HG03442 (cell line): ENCODE measurements at regions not wholly inside any gene's neighbourhood (a gene's known extent, or its start where the extent isn't known, plus 50 kb on each side); places are given as distances from the start of the nearest gene placed in this dataset.
"Not testable (repeated sequence)": the region's sequence is repeated elsewhere in the genome, so short reads cannot be mapped to it uniquely, and the experiment has no call there.

Experiments
- ATAC-seq: cut with Tn5 transposase; IDR thresholded peaks from one replicate; pipeline ENCODE4 v1.9.1; 2021; ENCODE audit warnings: mild to moderate bottlenecking, moderate library complexity; ENCODE audit not compliant: unreplicated experiment

DNA sequence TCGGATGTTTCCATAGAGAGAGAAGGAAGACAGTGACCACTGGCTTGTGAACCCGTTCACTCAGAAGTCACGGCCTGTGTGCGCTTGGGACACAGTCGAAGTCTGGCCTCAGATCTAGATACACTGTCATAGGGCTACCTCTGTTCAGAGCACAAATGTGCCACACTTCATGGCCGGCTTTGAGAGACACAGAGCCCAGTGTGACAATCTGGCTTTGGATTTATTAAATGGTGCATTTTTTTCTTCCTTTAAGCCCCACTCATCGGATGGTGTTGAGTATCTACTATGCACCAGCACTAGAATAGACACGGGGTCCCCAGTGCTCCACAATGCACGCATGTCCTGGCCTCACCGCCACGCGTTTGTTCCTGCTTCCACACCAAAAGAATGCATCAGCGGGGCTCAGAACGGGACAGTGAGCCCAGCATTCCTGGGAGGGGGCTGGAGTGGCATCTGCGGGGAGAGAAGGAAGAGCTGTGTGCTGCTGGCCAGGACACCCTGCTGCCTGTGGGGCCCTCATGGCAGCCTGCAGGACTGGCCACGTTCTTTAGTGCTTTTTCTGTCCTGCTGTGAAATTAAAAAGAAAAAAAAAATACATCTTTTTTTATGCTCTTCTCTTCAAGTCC is 738.9 kb upstream of the SALL3 start:
- ATAC-seq = no peak

DNA sequence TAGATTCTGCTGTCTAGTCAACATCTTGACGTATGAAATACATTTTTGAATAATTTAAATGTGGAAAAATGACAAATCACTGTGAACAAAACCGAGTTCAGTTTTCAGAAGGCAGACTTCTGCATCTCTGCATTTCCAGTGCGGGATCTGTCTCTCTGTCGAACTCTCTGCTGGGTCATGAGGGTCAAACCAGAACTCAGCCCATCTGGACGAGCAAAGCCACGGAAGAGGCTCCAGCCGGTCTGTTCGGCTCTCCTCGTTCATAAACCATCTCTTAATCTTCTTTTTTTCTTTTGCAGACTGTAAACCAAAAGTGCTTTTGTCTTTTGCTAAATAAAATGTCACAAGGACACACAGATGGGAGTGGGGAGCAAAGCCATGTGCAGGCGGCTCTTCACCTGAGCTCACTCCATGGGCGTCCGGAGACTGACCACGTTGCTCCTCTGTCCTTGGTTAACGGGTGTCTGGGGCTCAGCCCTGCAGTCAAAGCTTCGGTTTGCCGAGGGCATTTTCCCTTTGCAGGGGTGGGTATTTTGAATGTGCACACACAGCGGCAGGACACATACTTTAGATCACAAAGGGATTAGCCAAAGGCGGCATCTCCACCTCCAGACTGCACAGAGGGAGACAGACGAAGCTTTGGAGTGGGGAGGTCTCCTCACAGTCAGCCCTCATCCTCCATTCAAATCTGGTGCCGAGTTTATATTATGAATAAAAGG is 737.9 kb upstream of the SALL3 start:
- ATAC-seq = no peak

DNA sequence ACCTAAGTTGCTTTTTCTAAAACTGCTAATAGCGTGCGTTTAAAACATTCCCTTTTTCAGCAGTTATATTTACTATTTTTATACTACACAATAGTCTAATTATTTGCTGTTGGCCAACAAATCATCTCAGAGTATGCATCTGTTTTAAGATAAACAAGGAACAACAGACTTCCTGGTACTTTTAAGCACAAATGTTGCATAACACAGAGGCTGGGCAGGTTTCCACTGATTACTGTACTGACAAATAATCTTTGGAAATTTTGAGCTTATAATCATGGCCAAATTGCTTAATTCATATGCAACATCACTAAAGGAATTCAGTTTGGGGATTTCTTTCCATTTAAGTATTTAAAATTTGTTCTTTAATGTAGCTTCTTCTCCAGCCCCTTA is 737.4 kb upstream of the SALL3 start:
- no peak for ATAC-seq

DNA sequence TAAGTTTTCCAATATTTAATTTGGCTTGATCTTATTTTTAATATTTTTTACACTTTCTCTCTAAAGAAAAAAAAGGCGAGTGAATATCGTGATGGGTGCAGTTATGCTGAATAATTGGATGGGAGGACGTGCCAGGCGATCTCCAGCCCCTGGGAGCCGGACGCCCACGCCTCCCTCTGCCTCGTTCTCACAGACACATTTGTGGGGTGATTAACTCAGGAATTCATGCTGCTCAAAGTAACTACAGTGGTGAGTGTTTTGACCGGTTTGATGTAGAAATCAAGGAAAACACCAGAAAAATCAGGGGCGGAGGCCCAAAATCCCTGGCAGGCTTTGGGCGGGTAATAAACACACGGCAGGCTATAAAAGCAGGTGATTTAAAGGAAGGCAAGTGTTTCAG is 736.8 kb upstream of the SALL3 start:
- ATAC-seq = no peak

DNA sequence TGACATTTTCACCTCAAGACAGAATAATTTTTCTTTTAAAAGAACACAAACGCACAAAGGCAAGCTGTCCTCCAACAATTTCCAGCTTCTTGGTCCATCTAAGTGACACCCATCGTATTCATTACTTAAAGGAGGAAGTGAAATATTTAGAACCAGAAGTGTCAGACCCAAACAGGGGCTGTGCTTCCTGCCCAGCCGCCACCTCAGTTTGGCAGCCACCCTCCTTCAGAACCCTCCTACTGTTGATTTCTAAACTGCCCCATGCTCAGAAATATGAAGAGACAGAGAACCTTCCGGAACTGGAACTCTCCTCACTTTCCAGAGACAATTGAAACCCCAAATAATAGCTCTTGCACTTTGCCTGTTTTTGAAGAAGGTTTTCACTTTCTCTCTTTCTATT is 734.8 kb upstream of the SALL3 start:
- ATAC-seq = no peak

DNA sequence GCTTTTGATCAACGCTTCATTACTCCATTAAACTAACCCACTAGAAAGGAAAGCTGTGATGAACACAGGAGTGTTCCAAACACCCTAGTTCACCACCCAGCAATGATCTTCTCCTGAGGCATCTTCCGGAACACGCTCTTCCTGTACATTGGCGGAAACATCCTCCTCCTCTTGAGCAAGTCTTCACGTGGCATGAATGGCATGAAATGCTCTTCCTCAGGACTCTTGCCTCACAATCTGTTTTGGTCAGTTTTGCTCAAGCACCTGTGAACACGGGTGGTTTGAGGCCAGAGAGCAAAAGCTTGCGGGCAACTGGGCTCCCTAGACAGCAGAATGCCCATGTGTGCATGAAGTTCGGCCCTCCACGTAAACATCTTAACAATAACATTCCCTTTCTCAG is 734.2 kb upstream of the SALL3 start:
- no peak for ATAC-seq

DNA sequence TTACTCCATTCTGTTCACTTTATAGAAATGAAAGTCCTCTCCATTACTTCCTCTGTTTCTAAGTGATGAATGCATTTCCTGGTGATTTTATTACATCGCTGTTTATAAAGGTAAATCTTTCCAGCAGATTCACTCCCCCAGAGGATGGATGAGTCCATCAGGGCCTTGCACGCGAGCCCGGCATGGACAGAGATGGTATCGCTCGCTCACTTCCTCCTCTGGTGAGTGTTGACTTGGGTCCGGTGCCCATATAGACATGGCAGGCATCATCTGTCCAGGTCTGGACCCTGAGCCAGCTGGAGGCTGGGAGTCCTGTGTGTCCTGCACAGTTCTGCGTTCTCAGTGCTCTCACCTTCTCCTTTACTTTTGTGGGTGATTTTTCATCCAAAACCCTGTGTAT is 733.6 kb upstream of the SALL3 start:
- ATAC-seq = no peak

DNA sequence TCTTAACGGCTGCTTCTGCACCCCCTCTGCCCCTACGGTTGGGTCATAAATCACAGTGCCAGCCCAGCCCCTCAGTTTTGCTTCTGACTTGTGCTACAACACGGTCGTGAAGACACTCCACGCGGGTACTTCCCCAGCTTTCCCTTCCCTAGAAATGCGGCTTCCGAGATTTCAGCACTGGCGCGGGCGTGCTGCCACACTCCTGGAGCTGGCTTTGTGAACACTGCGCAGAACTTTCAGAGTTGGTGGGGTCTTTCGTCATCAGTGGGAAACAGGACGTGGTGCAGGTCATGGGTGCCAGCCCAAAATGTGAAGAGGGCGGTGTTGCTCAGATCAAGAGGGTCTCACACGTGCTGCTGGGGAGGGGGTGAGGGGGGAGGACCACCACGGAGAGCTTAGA is 733.0 kb upstream of the SALL3 start:
- no peak for ATAC-seq

DNA sequence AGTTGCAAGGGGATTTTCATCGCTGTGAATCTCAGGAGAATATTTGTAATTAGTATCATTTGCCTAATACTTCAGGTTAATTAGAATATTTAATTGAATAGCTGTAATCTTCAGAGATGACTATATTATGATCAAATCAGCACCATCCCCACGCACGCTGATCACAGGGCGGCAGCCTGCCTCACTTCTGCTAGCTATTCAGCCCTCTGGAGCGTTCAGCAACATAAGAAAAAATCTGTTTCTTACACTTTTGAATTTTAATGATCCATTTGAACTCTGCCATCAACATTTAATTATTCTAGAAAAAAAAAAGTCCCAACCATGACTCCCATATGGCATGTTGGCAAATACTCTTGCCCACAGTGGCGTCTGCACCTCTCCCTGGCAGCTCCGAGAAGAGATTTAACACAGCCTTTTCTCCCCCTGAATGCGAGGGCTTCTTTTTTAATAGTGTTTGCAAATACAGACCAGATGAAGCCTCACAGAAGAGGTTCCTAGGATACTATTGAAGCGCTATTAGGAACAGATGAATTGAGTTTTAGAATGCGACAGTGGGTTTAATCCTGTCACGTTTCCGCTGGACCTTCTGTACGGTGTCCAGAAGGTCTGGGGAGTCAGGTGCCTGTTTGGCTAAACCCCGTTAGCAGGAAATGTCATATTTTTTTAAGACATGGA is 731.9 kb upstream of the SALL3 start:
- ATAC-seq = no peak

DNA sequence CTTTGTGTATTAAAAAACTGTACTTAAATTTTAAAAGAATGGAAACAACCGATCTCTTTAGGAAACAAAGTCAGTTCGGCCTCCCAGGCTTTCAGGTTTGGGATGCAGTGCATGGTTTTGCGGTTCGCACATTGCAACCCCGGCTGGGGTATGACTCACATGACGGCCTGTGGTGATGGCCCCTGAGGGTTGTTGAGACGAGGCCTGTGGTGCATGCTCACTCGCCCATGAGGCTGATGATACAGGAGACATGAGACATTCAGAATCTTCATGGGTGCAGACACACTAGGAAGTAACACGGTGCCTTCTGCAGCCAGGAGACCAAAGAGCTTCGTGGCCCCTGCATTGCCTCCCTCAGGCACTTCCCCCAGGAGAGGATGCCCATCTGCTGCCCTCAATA is 724.6 kb upstream of the SALL3 start:
- no peak for ATAC-seq

DNA sequence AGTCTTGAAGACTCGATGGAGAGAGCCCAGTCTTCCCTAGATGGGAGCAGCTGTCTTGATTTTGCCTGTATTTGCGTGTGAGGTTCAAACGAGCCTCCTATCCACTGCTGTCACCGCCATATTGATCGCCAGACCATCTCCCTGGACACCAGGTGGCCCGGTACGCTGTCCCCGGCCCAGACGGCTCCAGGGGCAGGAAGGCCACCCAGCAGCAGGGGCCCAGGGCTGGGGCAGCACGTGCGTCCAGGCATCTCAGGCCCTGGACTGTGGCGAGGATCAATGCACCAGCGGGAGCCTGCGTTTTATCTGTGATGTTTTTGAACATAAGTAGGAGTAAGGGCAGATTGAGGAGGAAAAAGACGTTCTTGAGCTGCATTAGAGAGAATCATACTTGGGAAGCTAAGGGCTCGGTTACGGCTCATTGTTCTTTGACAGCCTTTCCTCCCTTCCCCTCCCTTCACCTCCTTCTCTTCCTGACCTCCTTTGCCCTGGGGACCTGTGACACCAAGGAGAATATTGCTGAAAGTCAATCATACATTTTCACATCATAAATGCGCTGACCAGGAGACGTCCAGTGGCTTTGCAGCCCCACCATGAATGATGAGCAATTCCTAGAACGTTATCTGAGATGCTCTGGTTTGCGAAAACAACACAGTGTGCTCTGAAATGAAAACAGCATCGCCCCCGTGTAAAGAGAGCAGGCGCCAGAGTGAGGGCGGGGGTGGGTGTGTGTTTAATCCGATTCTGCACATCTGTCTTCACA is 711.2 kb upstream of the SALL3 start:
- no peak for ATAC-seq

DNA sequence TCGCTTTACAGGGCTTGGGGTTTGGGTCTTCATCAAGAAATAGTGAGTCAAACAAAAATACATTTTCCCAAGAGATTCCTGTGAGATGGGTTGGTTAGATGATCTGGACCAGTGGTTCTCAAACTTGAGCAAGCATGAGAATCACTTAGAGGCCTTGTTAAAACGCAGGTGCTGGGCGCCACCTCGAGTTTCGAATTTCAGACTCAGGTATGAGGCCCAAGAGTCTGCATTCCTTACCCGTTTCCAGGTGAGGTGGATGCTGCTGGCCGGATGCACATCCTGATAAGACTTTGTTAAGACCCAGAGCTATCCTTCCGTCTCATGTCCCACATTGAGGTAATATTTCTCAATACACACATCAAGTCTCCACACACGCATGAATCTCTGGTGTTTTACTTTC is 707.8 kb upstream of the SALL3 start:
- no peak for ATAC-seq

DNA sequence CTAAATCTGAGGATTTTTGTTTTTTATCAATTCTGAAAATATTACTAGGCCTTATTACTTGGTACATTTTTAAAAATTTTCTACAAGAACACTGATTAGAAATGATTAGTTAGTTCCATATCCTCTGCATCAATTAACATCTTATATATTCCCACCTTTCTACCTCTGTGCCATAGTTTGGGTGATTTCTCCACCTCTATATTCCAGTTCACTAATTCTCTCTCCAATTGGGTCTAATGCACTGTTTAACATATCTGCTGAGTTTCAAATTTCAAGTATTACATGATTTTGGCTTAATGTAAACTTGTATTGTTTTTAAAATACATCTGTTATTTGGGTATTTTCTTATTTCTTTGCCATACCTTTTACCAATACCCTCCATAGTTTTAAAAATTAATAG is 705.7 kb upstream of the SALL3 start:
- ATAC-seq = no peak

DNA sequence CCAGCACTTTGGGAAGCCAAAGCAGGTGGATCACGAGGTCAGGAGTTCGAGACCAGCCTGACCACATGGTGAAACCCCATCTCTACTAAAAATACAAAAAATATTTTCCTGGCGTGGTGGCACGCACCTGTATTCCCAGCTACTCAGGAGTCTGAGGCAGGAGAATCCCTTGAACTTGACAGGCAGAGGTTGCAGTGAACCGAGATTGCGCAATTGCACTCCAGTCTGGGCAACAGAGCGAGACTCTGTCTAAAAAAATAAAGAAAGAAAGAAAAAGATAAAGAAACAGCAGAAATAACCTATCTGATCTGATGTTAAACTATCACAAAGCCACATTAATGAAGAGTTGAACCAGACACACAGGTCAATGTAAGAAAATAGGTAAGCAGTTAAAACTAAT is 696.2 kb upstream of the SALL3 start:
- not testable (repeated sequence) for ATAC-seq

DNA sequence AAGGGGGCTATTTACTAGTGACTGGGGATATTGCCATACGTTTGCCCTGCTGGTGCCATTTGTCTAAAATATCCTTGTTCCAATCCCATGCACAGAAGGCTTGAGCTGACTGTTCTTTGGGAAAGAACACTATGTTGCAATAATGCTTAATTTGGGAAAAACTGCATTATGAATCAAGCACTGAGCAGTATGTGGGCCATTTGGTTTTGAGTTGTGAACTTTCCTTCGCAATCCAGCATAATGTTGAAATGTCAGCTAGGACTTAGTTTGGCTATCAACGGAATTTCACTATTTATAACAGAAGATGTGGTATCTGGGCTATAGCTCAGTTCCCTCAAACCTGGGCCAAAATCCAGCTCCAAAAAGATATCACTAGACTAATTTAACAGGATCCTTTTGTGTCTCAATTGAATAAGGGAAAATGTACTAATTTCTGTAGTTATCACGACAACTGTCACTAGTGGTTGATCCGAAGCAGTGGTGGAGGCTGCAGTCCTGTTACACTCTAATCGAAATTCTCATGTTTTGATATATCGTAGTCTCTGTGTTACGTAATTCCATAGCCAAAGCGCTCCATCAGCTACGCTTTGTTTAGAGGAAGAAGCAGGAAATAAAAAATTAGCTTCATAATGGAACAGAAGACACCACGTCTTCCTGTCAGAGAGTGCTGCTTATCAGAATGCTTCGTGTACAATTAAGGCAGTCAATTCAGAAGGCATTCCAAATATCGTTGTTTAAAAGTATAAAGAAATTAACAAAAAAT is 686.8 kb upstream of the SALL3 start:
- ATAC-seq = no peak

DNA sequence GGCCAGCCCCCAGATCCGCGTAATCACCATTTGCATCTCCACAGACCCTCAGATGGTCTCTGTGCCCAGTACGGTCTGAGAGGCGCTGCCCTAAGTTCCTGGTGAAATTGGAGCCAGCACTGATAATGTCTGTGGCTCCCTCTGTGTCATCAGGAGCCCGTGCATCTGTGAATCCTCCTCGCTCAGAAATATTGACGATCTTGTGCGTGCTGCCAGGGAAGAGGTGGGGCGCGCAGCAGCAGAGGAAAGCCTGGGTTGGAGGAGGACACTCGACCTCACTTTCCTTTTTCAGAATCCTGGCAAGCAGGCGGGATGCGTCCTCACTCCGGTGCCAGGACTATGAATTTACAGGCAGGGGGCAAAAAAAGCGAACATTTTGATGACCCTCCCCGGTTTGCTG is 686.1 kb upstream of the SALL3 start:
- ATAC-seq = no peak

DNA sequence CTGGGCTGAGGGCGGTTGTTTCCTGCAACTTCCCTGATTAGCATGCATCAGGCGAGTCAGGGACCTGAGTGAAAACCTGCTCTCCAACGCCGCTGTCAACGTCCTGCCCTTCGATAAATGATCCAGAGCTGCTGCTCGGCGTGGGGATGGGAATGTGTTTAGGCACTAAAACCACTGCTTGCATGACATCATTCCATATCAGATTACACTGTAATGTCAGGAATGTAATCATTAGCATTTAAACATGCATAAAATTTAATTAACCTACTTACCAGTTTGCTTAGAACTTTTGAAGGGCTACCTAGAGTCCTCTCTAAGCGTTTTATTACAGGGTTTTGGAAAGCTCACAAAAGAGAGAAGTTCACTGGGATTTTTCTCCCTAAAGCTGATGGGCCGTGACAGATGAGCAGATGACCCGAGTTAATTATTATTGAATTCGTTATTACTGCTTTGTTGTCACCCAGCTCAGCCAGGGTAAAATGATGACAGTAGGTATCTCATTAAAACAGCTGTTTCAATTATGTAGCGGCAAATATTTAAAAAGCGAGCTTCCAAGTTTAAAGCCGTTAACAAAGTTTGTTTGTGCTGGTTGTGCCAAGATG is 685.6 kb upstream of the SALL3 start:
- no peak for ATAC-seq

DNA sequence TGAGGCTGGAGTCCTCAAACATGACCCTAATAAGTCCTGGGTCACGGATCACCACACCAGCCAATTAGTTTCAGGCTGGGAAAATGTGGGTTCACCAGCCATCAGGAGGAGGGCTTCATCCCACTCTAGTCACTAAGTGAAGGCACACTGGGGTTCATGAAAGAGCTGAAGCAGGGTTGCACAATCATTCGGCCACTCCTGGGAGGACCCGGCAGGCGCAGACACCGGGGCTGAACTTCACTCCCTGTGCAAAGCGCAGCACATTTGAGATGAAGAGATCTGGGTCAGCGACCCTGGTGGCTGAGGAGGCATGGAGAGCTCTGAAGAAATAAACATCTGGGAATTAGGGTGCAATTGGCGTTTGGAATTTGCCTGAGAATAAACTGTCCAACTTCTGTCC is 684.4 kb upstream of the SALL3 start:
- ATAC-seq = no peak

DNA sequence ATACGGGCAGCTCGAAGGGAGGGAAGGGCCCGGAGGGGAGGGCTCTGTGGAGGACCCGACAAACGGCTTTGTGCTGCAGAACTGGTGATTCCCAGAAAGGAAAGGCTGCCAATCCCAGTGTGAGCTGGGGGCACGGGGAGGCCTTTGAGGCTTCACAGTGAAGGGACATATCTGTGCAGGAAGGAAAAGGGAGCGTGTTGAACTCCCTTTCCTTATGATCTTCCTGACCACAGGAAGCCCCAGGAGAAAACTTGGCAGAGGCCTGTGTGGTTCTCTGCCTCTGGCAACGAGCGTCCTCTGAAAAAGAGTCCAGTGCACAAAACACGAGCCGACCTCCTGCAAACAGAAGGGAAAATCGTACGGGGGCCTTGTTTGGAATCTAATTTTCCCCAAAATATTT is 683.5 kb upstream of the SALL3 start:
- ATAC-seq = no peak

DNA sequence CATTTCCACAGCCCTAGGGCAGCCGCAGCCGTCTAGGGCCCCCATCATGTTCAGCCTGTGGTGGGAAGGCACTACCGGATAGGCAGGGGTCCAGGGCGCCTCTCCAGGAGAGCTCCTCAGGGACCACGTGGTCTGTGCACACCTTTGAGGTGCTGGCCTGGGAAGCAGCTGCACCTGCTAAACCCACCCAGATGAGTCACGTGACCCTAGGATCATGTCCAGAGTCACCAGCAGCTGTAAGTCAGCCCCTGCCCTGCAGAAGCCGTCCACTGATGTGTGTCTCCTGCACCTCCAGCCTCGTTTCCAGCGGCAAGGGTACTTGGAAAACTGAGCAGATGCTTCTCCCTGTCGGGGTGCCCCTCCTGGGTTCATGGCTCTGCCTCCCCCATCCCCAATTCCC is 682.6 kb upstream of the SALL3 start:
- ATAC-seq = no peak
